ENCODE measurements at regions not wholly inside any gene's neighbourhood (a gene's known extent, or its start where the extent isn't known, plus 50 kb on each side); places are given as distances from the start of the nearest gene placed in this dataset.

- no peak for TF ChIP-seq CTCF (IDR thresholded peaks at IDR 0.05; ENCODE audit: insufficient read depth, low read length)
- DNase-seq (ENCODE audit: low read depth), result no peak
- H3K4me3 ChIP-seq (ENCODE audit: low read depth, low read length), result no peak overlapping the region
These were observed 206.5 kb downstream of the RBFOX3 start for GRCh38 chr17:79404136-79404911.

GRCh38 chr17:79401704-79402674 lies 208.9 kb downstream of the RBFOX3 start:
- TF ChIP-seq CTCF (IDR thresholded peaks at IDR 0.05; ENCODE audit: insufficient read depth, low read length), result no peak
- DNase-seq (ENCODE audit: low read depth), result no peak
- H3K4me3 ChIP-seq (ENCODE audit: low read depth, low read length), result no peak overlapping the region

GRCh38 chr17:79400989-79401703 lies 209.7 kb downstream of the RBFOX3 start:
- H3K4me3 ChIP-seq (ENCODE audit: low read depth, low read length), result peak overlapping the region; percentile 42
- peak; percentile 53 for DNase-seq (ENCODE audit: low read depth)

GRCh38 chr17:79399610-79400144 lies 211.2 kb downstream of the RBFOX3 start:
- DNase-seq (ENCODE audit: low read depth), result no peak
- H3K4me3 ChIP-seq (ENCODE audit: low read depth, low read length), result no peak overlapping the region
- no peak for TF ChIP-seq CTCF (IDR thresholded peaks at IDR 0.05; ENCODE audit: insufficient read depth, low read length)

More at GRCh38 chr17:79400989-79401703, 209.7 kb downstream of the RBFOX3 start:
- peak; percentile 97 for TF ChIP-seq CTCF (IDR thresholded peaks at IDR 0.05; ENCODE audit: insufficient read depth, low read length)

GRCh38 chr17:79398441-79398840 lies 212.4 kb downstream of the RBFOX3 start:
- no peak overlapping the region for H3K4me3 ChIP-seq (ENCODE audit: low read depth, low read length)
- TF ChIP-seq CTCF (IDR thresholded peaks at IDR 0.05; ENCODE audit: insufficient read depth, low read length), result no peak
- DNase-seq (ENCODE audit: low read depth), result no peak

- no peak for DNase-seq (ENCODE audit: low read depth)
- H3K4me3 ChIP-seq (ENCODE audit: low read depth, low read length), result no peak overlapping the region
- no peak for TF ChIP-seq CTCF (IDR thresholded peaks at IDR 0.05; ENCODE audit: insufficient read depth, low read length)
These were observed 214.2 kb downstream of the RBFOX3 start for GRCh38 chr17:79396696-79397095.

Data from fibroblast of the aortic adventitia (primary cell).